PC-3 (cell line): ENCODE measurements at regions not wholly inside any gene's neighbourhood (a gene's known extent, or its start where the extent isn't known, plus 50 kb on each side); places are given as distances from the start of the nearest gene placed in this dataset.

ENCODE experiments used
- ATAC-seq: fragments of 200-7000 bp; cut with Tn5 transposase; 2 replicates; pipeline ENCODE4 v1.9.1; 2020; ENCODE audit warnings: mild to moderate bottlenecking, moderate library complexity
- BruUV-seq: library from RNA; stranded (reverse); fragments of 400-500 nt; replicated peaks from 2 replicates; lab custom pipeline; 2021; lab: Mats Ljungman, UMichigan
- CTCF ChIA-PET: fragments of 300-600 bp; sonication (Branson Sonifier 250); formaldehyde crosslinking; loops from one replicate; lab custom pipeline; 2022; ENCODE audit warnings: antibody characterized with exemption; lab: Charles Lee
- POLR2A ChIA-PET: fragments of 300-600 bp; sonication (Branson Sonifier 250); formaldehyde crosslinking; loops from one replicate; lab custom pipeline; 2022; ENCODE audit warnings: antibody characterized with exemption; ENCODE audit not compliant: unreplicated experiment; lab: Charles Lee
- DNase-seq: peaks from one replicate; pipeline ENCODE4 v3.0.0-alpha.2; 2015
- H2AFZ ChIP-seq: fragments of 300-600 bp; sonication (generic); 2 replicates; pipeline ENCODE4 v1.6.0; 2016; ENCODE audit warnings: antibody characterized with exemption, low read length
- H3F3A ChIP-seq: fragments of 300-600 bp; sonication (generic); one replicate; pipeline ENCODE4 v1.6.0; 2017; ENCODE audit warnings: antibody characterized with exemption, low read length, control low read depth, mild to moderate bottlenecking; ENCODE audit not compliant: unreplicated experiment
- H3K27ac ChIP-seq: fragments of 300-600 bp; sonication (generic); 2 replicates; pipeline ENCODE4 v1.5.1; 2016; ENCODE audit warnings: mild to moderate bottlenecking, low read length
- H3K27me3 ChIP-seq: fragments of 300-600 bp; sonication (generic); 2 replicates; pipeline ENCODE4 v1.6.1; 2016; ENCODE audit warnings: low read length, mixed read lengths
- H3K36me3 ChIP-seq: fragments of 300-600 bp; sonication (generic); 2 replicates; pipeline ENCODE4 v1.6.1; 2016; ENCODE audit warnings: low read depth, mixed run types, low read length, mixed read lengths
- H3K4me1 ChIP-seq: fragments of 300-600 bp; sonication (generic); 2 replicates; pipeline ENCODE4 v1.5.1; 2016; ENCODE audit warnings: low read length; ENCODE audit not compliant: insufficient read depth
- H3K4me2 ChIP-seq: fragments of 300-600 bp; sonication (generic); 2 replicates; pipeline ENCODE4 v1.6.0; 2016; ENCODE audit warnings: low read length
- H3K4me3 ChIP-seq: fragments of 300-600 bp; sonication (generic); 2 replicates; pipeline ENCODE4 v1.5.1; 2016; ENCODE audit warnings: mild to moderate bottlenecking, low read length, mixed read lengths
- H3K79me2 ChIP-seq: fragments of 300-600 bp; sonication (generic); 2 replicates; pipeline ENCODE4 v1.6.1; 2017; ENCODE audit warnings: low read length, mixed read lengths
- H3K9ac ChIP-seq: fragments of 300-600 bp; sonication (generic); 2 replicates; pipeline ENCODE4 v1.6.0; 2016; ENCODE audit warnings: mild to moderate bottlenecking, low read length
- H3K9me2 ChIP-seq: fragments of 300-600 bp; sonication (generic); replicated peaks from 2 replicates; pipeline ENCODE4 v1.6.1; 2016; ENCODE audit warnings: mixed run types, low read length, mixed read lengths
- H3K9me3 ChIP-seq: fragments of 300-600 bp; sonication (generic); 2 replicates; pipeline ENCODE4 v1.6.1; 2016; ENCODE audit warnings: low read length, mixed read lengths
- H4K20me1 ChIP-seq: fragments of 300-600 bp; sonication (generic); 2 replicates; pipeline ENCODE4 v1.6.1; 2016; ENCODE audit warnings: low read length, mixed read lengths
- CTCF ChIP-seq: fragments of 300-600 bp; sonication (generic); conservative IDR thresholded peaks from 2 replicates; pipeline ENCODE4 v1.5.1; 2017; ENCODE audit warnings: antibody characterized with exemption, low read depth, mild to moderate bottlenecking, low read length
- EZH2 ChIP-seq: fragments of 300-600 bp; sonication (generic); IDR thresholded peaks from one replicate; pipeline ENCODE4 v1.6.1; 2017; ENCODE audit warnings: antibody characterized with exemption, mild to moderate bottlenecking, low read length; ENCODE audit not compliant: unreplicated experiment
- EZH2phosphoT487 ChIP-seq: fragments of 300-600 bp; sonication (generic); IDR thresholded peaks from 2 replicates; pipeline ENCODE4 v1.6.1; 2018; ENCODE audit warnings: mild to moderate bottlenecking, antibody characterized with exemption, low read length, borderline replicate concordance
- intact Hi-C: fragments of 100-400 bp; cut with micrococcal nuclease; formaldehyde crosslinking; loops from 2 replicates; pipeline ENCODE4 v1.9.0; 2023

- Histone ChIP-seq H3K79me2 (no peaks in the 10 kb centered on the region), H3K36me3 (no peaks in the 10 kb centered on the region), H3K9me2 (no peaks in the 10 kb centered on the region), H3K4me2 (no peak overlapping the region), H3K9ac (no peak overlapping the region), H3K4me3 (no peak overlapping the region), H3K27me3 (peaks cover 33% of the 10 kb centered on the region), H2AFZ (no peak overlapping the region), H3F3A (no peaks in the 10 kb centered on the region), H3K9me3 (no peaks in the 10 kb centered on the region), H3K4me1 (no peaks in the 10 kb centered on the region), H3K27ac (no peak overlapping the region), H4K20me1 (no peaks in the 10 kb centered on the region)
- intact Hi-C loops, result no loop called here
- DNase-seq, result no peak
- no peak for TF ChIP-seq EZH2
- no peak for TF ChIP-seq CTCF
- no peak for TF ChIP-seq EZH2phosphoT487
- no peak for ATAC-seq
- BruUV-seq, result no TSS peak
- POLR2A ChIA-PET, result no interaction called here
- CTCF ChIA-PET, result no interaction called here
Measured at GRCh38 chr12:98296462-98297079, 218.8 kb upstream of the TMPO start.

- Histone ChIP-seq H3K4me1 (no peaks in the 10 kb centered on the region), H3K9me2 (no peaks in the 10 kb centered on the region), H3K27me3 (peaks cover 30% of the 10 kb centered on the region), H3K4me3 (no peak overlapping the region), H3K27ac (no peak overlapping the region), H4K20me1 (no peaks in the 10 kb centered on the region), H3F3A (no peaks in the 10 kb centered on the region), H3K36me3 (no peaks in the 10 kb centered on the region), H3K4me2 (no peak overlapping the region), H2AFZ (no peak overlapping the region), H3K9me3 (no peaks in the 10 kb centered on the region), H3K79me2 (no peaks in the 10 kb centered on the region), H3K9ac (no peak overlapping the region)
- ATAC-seq (no peak), DNase-seq (no peak)
- TF ChIP-seq EZH2phosphoT487, result no peak
- no peak for TF ChIP-seq CTCF
- TF ChIP-seq EZH2, result no peak
- no TSS peak for BruUV-seq
- ChIA-PET CTCF (no interaction called here), POLR2A (no interaction called here)
- intact Hi-C loops, result no loop called here
Measured at GRCh38 chr12:98297538-98297937, 217.9 kb upstream of the TMPO start.

DNA sequence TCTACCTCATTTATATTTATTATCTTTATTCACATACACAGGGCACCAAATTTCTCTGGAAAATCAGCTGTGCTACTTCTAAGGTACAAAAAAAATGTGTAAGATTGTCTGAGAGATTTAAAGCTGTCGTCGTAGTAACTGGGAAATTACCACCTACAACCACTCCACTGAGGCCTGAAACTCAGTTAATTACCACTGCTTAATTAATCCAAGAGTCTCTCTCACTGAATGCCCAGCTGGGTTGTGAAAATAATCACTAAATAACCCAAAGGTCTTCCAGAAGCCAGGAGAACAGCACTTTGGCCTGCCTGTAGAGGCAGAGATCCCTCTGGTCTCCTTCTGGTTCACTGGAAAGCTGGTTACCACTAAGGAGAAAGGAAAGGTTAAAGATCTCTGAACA, 207.2 kb upstream of the TMPO start:
- TF ChIP-seq CTCF, result no peak
- no peak for TF ChIP-seq EZH2
- no peak for TF ChIP-seq EZH2phosphoT487
- ChIA-PET POLR2A (no interaction called here), CTCF (no interaction called here)
- Histone ChIP-seq H2AFZ (no peak overlapping the region), H3K9ac (no peak overlapping the region), H3K9me3 (no peaks in the 10 kb centered on the region), H4K20me1 (no peaks in the 10 kb centered on the region), H3K4me1 (no peaks in the 10 kb centered on the region), H3K27me3 (peaks cover 16% of the 10 kb centered on the region; the same call in 1 of the 2 replicates), H3F3A (no peaks in the 10 kb centered on the region), H3K27ac (no peak overlapping the region), H3K9me2 (no peaks in the 10 kb centered on the region), H3K4me2 (no peak overlapping the region), H3K36me3 (no peaks in the 10 kb centered on the region), H3K79me2 (no peaks in the 10 kb centered on the region), H3K4me3 (no peak overlapping the region)
- intact Hi-C loops, result no loop called here
- DNase-seq (no peak), ATAC-seq (no peak)
- BruUV-seq, result no TSS peak
